NCI-H226 (cell line): ENCODE measurements at regions not wholly inside any gene's neighbourhood (a gene's known extent, or its start where the extent isn't known, plus 50 kb on each side); places are given as distances from the start of the nearest gene placed in this dataset.
"Not testable (repeated sequence)": the region's sequence is repeated elsewhere in the genome, so short reads cannot be mapped to it uniquely, and the experiment has no call there.

ENCODE experiments used
- DNase-seq: peaks from one replicate; pipeline ENCODE4 v3.0.0-alpha.2; 2015

DNA sequence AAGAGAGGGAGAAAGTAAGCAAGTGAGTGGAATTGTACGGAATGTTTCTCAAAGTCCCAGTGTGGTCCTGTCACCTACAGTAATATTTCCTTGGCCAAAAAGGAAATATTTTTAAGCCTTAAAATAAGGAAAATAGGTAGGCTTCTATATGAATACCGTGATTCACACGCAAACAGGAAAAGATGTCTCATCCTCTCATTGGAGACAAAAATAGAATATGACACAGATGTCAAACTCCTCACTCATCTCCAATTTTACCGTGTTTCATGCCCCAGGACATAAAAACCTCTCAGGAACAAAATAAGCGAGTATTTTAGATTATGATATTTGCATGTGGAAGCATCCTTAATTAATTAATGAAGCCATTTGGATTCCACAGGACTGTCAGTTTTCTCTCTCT is 1269.5 kb downstream of the RAPGEF2 start:
- DNase-seq = no peak

- no peak for DNase-seq
Observed at GRCh38 chr4:160373911-160374310, 1271.0 kb downstream of the RAPGEF2 start.

DNA sequence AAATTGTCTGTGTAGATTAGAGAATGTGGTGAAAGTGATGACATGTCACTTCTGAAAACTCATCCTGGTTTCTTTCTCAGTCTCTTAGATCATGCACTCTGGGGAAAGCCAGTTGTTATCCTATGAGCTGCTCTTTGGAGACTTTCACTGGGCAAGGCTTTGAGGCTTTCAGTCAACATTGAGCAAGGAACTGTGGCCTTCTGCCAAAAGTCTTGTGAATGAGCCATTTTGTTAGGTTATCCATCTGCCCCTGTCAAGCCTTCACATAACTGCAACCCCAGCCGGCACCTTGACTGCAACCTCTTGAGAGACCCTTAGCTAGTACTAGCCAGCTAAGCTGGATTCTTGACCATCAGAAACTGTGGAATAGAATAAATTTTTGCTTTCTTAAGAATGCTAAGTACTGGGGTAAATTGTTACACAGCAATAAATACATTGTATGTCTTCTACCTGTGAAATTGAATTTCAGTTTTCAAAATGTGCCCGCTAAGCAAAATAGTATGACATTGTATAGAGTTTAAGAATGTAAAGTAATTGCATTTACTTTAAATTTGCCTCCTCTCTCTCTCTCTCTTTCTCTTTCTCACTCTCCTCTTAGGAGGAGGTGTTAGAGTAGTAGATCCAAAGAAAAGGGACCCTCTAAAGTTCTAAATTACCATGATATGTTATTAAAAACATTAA is 1273.0 kb downstream of the RAPGEF2 start:
- no peak for DNase-seq

DNA sequence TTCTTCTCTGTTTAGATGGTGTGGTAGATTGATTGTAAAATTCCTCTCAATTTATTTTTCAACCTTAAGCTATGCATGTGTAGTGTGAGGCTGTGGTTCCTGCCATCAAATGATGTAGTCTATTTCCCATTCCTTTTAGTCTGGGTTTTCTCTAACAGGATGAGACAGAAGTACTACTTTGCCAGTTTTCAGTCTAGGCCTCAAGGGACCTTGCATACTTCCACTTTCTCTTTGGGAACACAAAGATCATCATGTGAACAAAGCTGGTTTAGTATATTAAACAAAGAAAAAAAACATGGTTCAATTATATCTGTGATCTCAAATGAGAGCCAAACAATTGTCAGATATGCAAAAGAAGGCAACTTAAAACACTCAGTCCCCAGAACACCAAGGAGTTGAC is 1284.0 kb downstream of the RAPGEF2 start:
- DNase-seq = no peak

DNA sequence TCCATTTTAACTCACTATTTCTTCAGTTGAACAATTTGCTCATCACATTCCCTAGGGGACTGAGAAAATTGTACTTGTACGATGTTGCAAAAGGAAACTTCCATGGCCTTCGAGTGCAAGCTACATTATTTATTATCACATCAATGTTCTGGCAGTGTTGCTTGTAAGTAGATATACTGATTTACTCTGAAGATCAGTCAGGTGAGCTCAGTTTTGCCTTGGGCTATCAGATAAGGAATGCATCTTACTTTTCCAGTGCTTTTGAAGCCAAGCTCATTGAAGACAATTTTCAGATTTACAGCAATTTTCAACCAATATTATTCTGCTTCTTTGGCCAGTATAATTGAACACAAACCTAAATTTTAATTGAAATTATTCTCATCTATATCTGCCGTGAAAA is 1296.9 kb downstream of the RAPGEF2 start:
- no peak for DNase-seq

GRCh38 chr4:160403081-160403480 is 1300.2 kb downstream of the RAPGEF2 start:
- no peak for DNase-seq

DNA sequence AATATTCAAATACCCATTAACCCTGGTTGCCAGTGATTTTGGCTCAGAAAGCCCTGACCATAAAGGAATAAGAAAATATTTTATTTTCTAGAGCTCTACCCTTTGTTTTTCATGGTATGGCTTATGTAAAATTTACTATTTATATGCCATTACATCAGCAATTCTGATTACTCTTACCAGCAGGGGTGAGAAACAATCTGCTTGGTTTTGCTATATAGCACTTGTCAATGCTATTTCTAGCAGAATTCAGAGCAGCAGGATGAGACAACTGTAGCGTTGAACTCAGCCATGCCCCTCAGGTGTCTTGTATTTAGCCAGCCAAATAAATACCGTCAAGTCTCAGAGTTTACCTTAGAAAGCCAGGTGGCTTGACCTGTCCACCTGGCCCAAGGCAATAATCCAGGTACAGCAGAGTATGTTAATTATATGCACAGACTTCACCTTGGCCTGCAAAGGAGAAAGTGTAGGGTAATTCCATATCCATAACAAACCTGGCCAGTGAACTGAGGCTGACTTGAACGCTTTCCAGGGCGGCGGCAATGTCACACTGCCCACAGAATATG is 1303.5 kb downstream of the RAPGEF2 start:
- DNase-seq = no peak

GRCh38 chr4:160414496-160414895 is 1311.6 kb downstream of the RAPGEF2 start:
- no peak for DNase-seq

DNA sequence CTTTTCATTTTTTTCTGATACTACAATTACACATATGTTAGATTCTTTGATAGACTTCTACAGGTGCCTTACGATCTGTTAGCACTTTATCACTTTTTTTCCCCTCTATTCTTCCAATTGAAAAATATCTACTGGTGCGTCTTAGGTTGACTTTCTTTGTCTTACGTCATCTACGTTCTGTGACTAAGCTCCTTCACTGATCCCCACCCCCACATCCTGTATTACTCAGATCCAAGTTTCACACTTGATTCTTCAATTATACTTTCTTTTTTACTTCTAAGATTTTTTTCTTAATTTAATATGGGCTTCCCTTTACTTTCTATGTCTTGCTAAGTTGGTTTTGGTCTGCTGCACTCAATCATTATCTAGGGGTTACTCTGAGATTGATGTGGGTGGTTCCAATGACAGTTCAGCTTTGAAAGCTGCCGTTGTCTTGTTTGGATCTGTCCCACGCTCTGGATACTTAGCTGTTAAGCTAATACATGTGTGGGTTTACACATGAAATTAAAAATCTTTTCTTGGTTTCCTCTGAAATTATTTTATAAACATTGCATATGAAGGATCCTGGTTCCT is 1321.1 kb downstream of the RAPGEF2 start:
- no peak for DNase-seq

- DNase-seq = no peak
Observed at GRCh38 chr4:160426233-160426632, 1323.4 kb downstream of the RAPGEF2 start.

- no peak for DNase-seq
Observed at GRCh38 chr4:160450876-160451275, 1348.0 kb downstream of the RAPGEF2 start.

- not testable (repeated sequence) for DNase-seq
Observed at GRCh38 chr4:160481696-160482690, 1379.1 kb downstream of the RAPGEF2 start.

DNA sequence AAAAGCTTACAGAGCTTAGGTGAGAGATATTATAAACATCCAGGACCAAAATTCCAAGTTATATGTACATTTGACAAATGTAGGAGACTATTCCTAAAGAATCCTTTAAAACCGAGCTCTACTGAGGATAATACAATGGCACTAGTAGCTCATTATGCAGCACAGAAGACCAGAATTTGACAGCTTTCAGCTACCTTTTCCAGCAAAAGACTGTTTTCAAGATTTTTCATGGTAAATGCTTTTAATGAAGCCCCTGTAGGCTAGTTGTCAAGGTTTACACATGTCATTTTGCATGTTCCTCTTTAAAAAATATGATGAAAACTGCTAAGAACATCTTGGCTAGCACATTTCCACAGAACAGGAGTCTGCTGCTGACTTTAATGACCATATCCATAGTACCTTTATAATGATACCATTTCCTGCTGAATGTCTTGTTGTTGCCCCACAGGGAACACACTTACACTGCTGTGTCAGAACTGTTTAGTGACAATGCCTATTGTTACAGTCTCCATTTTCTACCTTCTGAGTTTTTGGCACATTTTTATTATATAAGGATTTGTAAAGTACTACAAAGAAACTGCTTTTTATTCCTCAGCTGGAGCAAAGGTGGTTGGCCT is 1382.3 kb downstream of the RAPGEF2 start:
- no peak for DNase-seq

GRCh38 chr4:160492181-160492580 is 1389.3 kb downstream of the RAPGEF2 start:
- no peak for DNase-seq

- no peak for DNase-seq
Observed at GRCh38 chr4:160493206-160493605, 1390.3 kb downstream of the RAPGEF2 start.

DNA sequence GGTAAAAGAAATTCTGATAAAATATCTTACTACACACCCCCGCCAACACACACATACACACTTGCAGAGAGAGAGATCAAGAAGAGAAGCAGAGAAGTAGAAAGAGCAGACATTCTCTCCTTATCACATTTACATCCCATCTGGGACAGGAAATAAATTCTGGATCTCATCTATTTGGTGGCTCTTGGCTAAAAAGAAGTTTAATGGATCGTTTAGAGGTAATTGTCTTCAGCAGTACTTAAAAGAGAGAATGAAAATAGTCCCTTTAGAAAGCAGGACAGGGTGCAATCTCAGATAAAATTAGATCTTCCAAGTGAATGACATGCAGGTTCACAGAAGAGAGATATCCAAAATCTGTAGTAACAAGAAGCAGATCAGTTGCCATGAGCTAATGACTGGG is 1392.5 kb downstream of the RAPGEF2 start:
- no peak for DNase-seq

- DNase-seq = no peak
Observed at GRCh38 chr4:160498211-160498610, 1395.3 kb downstream of the RAPGEF2 start.

GRCh38 chr4:160505724-160506123 is 1402.8 kb downstream of the RAPGEF2 start:
- DNase-seq = no peak

DNA sequence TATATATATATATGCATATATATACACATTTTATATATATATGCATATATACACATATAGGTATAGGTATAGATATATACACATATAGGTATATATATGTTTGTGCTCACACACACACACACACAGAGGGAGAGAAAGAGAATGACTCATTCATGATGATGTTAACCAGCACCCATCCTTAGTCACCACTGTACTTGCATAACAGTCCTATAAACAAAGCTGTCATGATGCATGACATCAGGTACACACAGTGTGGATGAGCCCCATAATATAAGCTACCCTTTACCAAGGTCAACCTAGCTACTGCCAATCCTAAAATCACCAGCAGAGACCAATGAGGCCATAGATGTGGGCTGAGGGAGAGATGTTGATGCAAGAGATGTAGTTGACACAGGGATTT is 1408.0 kb downstream of the RAPGEF2 start:
- no peak for DNase-seq

DNA sequence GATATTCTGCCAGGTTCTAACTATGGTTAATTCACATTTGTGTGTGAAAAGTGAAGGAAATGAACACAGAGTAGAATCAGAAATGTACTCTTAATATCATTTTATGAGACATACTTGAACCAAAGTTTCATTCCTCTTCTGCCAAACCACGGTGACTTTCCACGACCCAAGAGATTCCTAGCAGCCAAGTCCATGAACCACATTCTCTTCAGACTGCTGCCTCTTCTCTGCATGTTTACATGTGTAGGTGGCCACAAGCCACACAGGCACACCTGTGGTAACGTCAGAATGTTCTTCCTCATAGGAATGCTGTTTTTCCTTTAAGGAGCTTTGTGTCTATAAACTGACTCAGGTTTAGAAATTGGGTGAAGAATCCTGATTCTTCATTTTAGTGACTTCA is 1411.2 kb downstream of the RAPGEF2 start:
- DNase-seq = no peak

DNA sequence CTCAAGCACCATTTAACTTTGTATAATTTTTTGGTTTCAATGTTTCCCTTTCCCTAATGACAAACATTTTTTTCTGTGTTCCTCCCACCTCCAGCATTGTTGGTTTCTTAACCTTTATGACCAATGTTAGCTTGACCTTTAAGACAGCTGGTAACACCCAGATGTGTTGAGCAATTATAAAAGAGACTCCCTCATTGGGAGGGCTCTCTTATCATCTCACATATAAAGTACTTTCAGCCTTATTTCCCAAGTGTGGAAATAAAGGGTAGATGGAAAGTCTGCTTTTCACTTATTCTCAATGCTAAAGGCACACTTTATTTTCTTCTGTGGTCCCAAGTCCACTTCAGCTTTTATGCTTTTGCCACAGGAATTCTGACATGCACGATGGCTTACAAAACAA is 1420.4 kb downstream of the RAPGEF2 start:
- no peak for DNase-seq

GRCh38 chr4:160537681-160538080 is 1434.8 kb downstream of the RAPGEF2 start:
- no peak for DNase-seq

- no peak for DNase-seq
Observed at GRCh38 chr4:160546201-160546600, 1443.3 kb downstream of the RAPGEF2 start.
